ENCODE measurements at regions not wholly inside any gene's neighbourhood (a gene's known extent, or its start where the extent isn't known, plus 50 kb on each side); places are given as distances from the start of the nearest gene placed in this dataset.

GRCh38 chr9:1157836-1158235, 107.7 kb downstream of the DMRT2 start:
- CTCF ChIA-PET: no interaction called here
- H3K27me3 ChIP-seq (ENCODE audit: control insufficient read depth in 1 of 2, insufficient read depth in 2 of 2, low read length in 2 of 2): no peaks in the 10 kb centered on the region
- Mint-ChIP-seq H3K27me3 (peaks cover 7% of the 10 kb centered on the region), H3K36me3 (ENCODE audit: low read depth) (no peaks in the 10 kb centered on the region), H3K27ac (no peak overlapping the region), H3K4me3 (no peak overlapping the region), H3K4me1 (ENCODE audit: low read depth) (no peaks in the 10 kb centered on the region), H3K9me3 (no peaks in the 10 kb centered on the region)
- DNase-seq (no peak), ATAC-seq (ENCODE audit: poor library complexity) (no peak)
- no peaks in the 10 kb centered on the region for H3K4me1 ChIP-seq (ENCODE audit: insufficient read depth, low read length)
- TF ChIP-seq, protein P1, sequence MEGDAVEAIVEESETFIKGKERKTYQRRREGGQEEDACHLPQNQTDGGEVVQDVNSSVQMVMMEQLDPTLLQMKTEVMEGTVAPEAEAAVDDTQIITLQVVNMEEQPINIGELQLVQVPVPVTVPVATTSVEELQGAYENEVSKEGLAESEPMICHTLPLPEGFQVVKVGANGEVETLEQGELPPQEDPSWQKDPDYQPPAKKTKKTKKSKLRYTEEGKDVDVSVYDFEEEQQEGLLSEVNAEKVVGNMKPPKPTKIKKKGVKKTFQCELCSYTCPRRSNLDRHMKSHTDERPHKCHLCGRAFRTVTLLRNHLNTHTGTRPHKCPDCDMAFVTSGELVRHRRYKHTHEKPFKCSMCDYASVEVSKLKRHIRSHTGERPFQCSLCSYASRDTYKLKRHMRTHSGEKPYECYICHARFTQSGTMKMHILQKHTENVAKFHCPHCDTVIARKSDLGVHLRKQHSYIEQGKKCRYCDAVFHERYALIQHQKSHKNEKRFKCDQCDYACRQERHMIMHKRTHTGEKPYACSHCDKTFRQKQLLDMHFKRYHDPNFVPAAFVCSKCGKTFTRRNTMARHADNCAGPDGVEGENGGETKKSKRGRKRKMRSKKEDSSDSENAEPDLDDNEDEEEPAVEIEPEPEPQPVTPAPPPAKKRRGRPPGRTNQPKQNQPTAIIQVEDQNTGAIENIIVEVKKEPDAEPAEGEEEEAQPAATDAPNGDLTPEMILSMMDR (IDR thresholded peaks at IDR 0.05): no peak
- no peak overlapping the region for H3K27ac ChIP-seq (ENCODE audit: low read depth in 1 of 2, low read length in 2 of 2)
- intact Hi-C loops (cut with DNase I, micrococcal nuclease): no loop called here
- POLR2A ChIA-PET: no interaction called here
- H3K36me3 ChIP-seq (ENCODE audit: insufficient read depth, low read length): no peaks in the 10 kb centered on the region
- H3K9me3 ChIP-seq (ENCODE audit: control insufficient read depth in 1 of 2, insufficient read depth in 1 of 2, low read length in 2 of 2): no peaks in the 10 kb centered on the region
- no peak overlapping the region for H3K4me3 ChIP-seq (ENCODE audit: low read length)

GRCh38 chr9:1170918-1171317, 120.8 kb downstream of the DMRT2 start:
- ChIA-PET CTCF (no interaction called here), POLR2A (no interaction called here)
- Mint-ChIP-seq H3K9me3 (peaks cover 2% of the 10 kb centered on the region), H3K36me3 (ENCODE audit: low read depth) (no peaks in the 10 kb centered on the region), H3K4me3 (no peak overlapping the region), H3K27ac (no peak overlapping the region), H3K27me3 (peaks cover 5% of the 10 kb centered on the region), H3K4me1 (ENCODE audit: low read depth) (no peaks in the 10 kb centered on the region)
- Histone ChIP-seq H3K9me3 (ENCODE audit: control insufficient read depth in 1 of 2, insufficient read depth in 1 of 2, low read length in 2 of 2) (peaks cover 4 to 11% of the 10 kb centered on the region in 2 experiments), H3K4me3 (ENCODE audit: low read length) (no peak overlapping the region), H3K36me3 (ENCODE audit: insufficient read depth, low read length) (no peaks in the 10 kb centered on the region), H3K27ac (ENCODE audit: low read depth in 1 of 2, low read length in 2 of 2) (no peak overlapping the region), H3K27me3 (ENCODE audit: control insufficient read depth in 1 of 2, insufficient read depth in 2 of 2, low read length in 2 of 2) (no peaks in the 10 kb centered on the region), H3K4me1 (ENCODE audit: insufficient read depth, low read length) (no peaks in the 10 kb centered on the region)
- TF ChIP-seq, protein P1 (IDR thresholded peaks at IDR 0.05): no peak
- no peak for ATAC-seq (ENCODE audit: poor library complexity)
- DNase-seq: no peak
- intact Hi-C loops (cut with DNase I, micrococcal nuclease): no loop called here

DNA sequence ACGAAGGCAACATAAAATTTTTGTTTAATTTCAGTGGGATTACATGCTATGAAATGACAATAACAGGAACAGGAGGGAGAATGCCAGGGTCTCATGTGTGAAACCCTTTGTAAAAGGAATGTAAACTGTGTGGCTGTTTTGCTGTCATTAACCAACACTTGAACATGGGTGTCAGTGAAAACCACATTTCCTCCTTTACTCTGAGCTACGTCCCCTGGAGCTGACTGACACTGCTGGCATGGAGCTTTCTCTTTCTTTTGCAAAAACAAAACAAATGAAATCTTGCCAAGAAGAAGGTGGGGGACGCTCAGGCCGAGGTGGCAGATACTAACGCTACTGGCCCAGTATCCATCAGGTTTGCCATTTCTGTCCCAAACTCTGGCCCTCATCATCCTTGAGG, 121.4 kb downstream of the DMRT2 start:
- TF ChIP-seq, protein P1 (IDR thresholded peaks at IDR 0.05): no peak
- ATAC-seq (ENCODE audit: poor library complexity) (no peak), DNase-seq (peak in 1 of 14 experiments; percentile 17)
- Mint-ChIP-seq H3K27me3 (peaks cover 5% of the 10 kb centered on the region), H3K27ac (no peak overlapping the region), H3K4me1 (ENCODE audit: low read depth) (no peaks in the 10 kb centered on the region), H3K4me3 (no peak overlapping the region), H3K9me3 (peaks cover 2% of the 10 kb centered on the region), H3K36me3 (ENCODE audit: low read depth) (no peaks in the 10 kb centered on the region)
- no peak overlapping the region for H3K4me3 ChIP-seq (ENCODE audit: low read length)
- CTCF ChIA-PET: interaction anchor here (0.8 to 0.9 kb wide), 2 partner anchors 9 to 11 kb away, joined by 3 read pairs; no protein-coding TSS in a partner anchor
- no peak overlapping the region for H3K27ac ChIP-seq (ENCODE audit: low read depth in 1 of 2, low read length in 2 of 2)
- no peaks in the 10 kb centered on the region for H3K27me3 ChIP-seq (ENCODE audit: control insufficient read depth in 1 of 2, insufficient read depth in 2 of 2, low read length in 2 of 2)
- intact Hi-C loops (cut with DNase I, micrococcal nuclease): no loop called here
- H3K36me3 ChIP-seq (ENCODE audit: insufficient read depth, low read length): no peaks in the 10 kb centered on the region
- POLR2A ChIA-PET: no interaction called here
- no peaks in the 10 kb centered on the region for H3K4me1 ChIP-seq (ENCODE audit: insufficient read depth, low read length)
- peaks cover 4 to 11% of the 10 kb centered on the region in 2 experiments for H3K9me3 ChIP-seq (ENCODE audit: control insufficient read depth in 1 of 2, insufficient read depth in 1 of 2, low read length in 2 of 2)
